Stimulated activated memory B cell treated with anti-CD40 and anti-IgM and Interleukin-4, amounts not matched to agents 10 μg/mL and 1 μg/mL and 100 μg/mL, for 72 hours (primary cell): ENCODE measurements at regions not wholly inside any gene's neighbourhood (a gene's known extent, or its start where the extent isn't known, plus 50 kb on each side); places are given as distances from the start of the nearest gene placed in this dataset.
"Not testable (repeated sequence)": the region's sequence is repeated elsewhere in the genome, so short reads cannot be mapped to it uniquely, and the experiment has no call there.

Source experiments
- ATAC-seq: fragments of 150-1000 bp; cut with Tn5 transposase; 2 replicates; pipeline ENCODE4 v1.10.0; 2021
- H3K27ac Mint-ChIP-seq: one replicate; pipeline ENCODE4 v1.8.0; 2022; ENCODE audit warnings: mild to moderate bottlenecking, mixed read lengths
- H3K27me3 Mint-ChIP-seq: one replicate; pipeline ENCODE4 v1.8.0; 2022; ENCODE audit warnings: mixed read lengths
- H3K36me3 Mint-ChIP-seq: one replicate; pipeline ENCODE4 v1.8.0; 2022; ENCODE audit warnings: mixed read lengths
- H3K4me1 Mint-ChIP-seq: one replicate; pipeline ENCODE4 v1.8.0; 2022; ENCODE audit warnings: mixed read lengths
- H3K4me3 Mint-ChIP-seq: one replicate; pipeline ENCODE4 v1.8.0; 2022; ENCODE audit warnings: mild to moderate bottlenecking, moderate library complexity, mixed read lengths
- H3K9me3 Mint-ChIP-seq: one replicate; pipeline ENCODE4 v1.8.0; 2022; ENCODE audit warnings: mixed read lengths

DNA sequence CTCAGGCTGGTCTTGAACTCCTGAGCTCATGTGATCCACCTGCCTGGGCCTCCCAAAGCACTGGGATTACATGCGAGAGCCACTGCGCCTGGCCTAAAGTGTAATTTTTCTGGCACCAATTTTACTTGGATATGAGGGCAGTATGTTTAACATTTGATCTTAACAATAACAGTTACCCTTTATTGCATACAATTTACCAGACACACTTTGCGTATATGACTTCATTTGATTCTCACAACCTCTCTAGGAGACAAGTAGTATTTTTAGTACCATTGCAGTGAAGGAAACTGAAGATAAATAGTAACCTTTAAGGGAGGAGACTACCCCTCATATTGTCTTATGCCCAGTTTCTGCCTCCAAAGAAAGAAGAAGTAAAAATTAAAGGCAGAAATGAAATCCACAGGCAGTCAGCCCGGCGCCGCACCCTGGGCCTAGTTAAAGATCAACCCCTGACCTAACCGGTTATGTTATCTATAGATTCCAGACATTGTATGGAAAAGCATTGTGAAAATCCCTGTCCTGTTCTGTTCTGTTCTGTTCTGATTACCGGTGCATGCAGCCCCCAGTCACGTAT is 54.0 kb downstream of the CYP26A1 start:
- H3K4me3 Mint-ChIP-seq, H3K27ac Mint-ChIP-seq, H3K9me3 Mint-ChIP-seq, ATAC-seq, H3K27me3 Mint-ChIP-seq: not testable (repeated sequence)
- Mint-ChIP-seq H3K4me1 (peaks cover 30% of the 10 kb centered on the region), H3K36me3 (peaks cover 14% of the 10 kb centered on the region)

- Mint-ChIP-seq H3K4me1 (no peaks in the 10 kb centered on the region), H3K27ac (no peak overlapping the region), H3K4me3 (no peak overlapping the region), H3K9me3 (no peaks in the 10 kb centered on the region), H3K36me3 (no peaks in the 10 kb centered on the region), H3K27me3 (peaks cover 10% of the 10 kb centered on the region)
- ATAC-seq: no peak
Measured at GRCh38 chr10:93131986-93132385, 58.3 kb downstream of the CYP26A1 start.

- H3K9me3 Mint-ChIP-seq: peaks cover 3% of the 10 kb centered on the region
- no peaks in the 10 kb centered on the region for H3K36me3 Mint-ChIP-seq
- no peak for ATAC-seq
- H3K4me3 Mint-ChIP-seq: no peak overlapping the region
- H3K27ac Mint-ChIP-seq: no peak overlapping the region
- peaks cover 41% of the 10 kb centered on the region for H3K27me3 Mint-ChIP-seq
- H3K4me1 Mint-ChIP-seq: no peaks in the 10 kb centered on the region
Measured at GRCh38 chr10:93138113-93138870, 64.6 kb downstream of the CYP26A1 start.

DNA sequence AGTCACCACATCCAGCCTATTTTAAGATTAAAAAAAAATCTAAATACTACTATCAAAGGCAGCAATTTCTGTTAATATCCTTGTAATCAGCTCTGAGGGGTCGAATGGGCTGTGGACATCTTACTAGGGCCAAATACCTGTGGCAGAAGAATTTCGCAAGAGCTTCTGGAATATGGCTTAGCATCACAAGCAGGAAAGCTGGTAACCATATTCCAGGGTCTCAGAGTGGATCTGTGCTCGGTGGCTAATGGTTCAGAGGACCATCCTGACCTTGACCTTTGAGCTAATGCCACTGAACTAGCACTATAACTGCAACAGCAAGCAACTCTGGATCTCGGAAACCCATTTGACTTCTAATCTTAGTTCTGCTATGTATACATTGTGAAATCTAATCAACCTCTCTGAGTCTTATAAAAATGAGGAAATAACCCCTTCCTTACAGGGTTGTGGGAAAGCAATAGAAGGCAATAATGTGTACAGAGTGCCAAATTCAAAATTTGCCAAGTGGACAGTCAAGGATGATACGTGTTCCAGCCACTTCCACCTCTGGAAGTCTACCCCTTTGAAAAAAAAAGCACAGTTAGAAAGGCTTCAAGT is 65.5 kb downstream of the CYP26A1 start:
- no peak overlapping the region for H3K4me3 Mint-ChIP-seq
- no peaks in the 10 kb centered on the region for H3K36me3 Mint-ChIP-seq
- H3K27me3 Mint-ChIP-seq: peaks cover 46% of the 10 kb centered on the region
- H3K9me3 Mint-ChIP-seq: peaks cover 3% of the 10 kb centered on the region
- H3K27ac Mint-ChIP-seq: no peak overlapping the region
- no peak for ATAC-seq
- no peaks in the 10 kb centered on the region for H3K4me1 Mint-ChIP-seq

- no peak overlapping the region for H3K4me3 Mint-ChIP-seq
- peaks cover 45% of the 10 kb centered on the region for H3K27me3 Mint-ChIP-seq
- H3K36me3 Mint-ChIP-seq: no peaks in the 10 kb centered on the region
- no peak overlapping the region for H3K27ac Mint-ChIP-seq
- peaks cover 3% of the 10 kb centered on the region for H3K9me3 Mint-ChIP-seq
- H3K4me1 Mint-ChIP-seq: no peaks in the 10 kb centered on the region
- no peak for ATAC-seq
Measured at GRCh38 chr10:93142534-93142933, 68.8 kb downstream of the CYP26A1 start.

DNA sequence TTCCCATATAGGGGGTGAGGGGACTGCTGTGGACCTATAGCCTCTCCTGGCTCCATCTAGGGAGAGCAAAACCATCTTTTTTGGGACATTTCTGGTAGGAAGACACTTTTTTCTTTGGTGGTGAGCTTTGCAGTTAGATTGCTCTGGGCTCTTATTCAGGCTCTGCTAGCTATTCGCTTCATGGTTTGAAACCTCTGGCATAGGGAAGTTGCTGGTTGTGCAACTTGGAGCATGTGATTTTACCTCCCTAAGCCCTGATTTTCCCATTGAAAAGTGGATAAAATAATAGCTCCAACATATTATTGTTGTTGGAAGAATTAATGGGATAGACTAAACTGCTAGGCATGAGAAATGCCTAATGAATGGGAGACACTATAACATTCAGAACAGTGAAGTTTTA is 69.6 kb downstream of the CYP26A1 start:
- Mint-ChIP-seq H3K27ac (no peak overlapping the region), H3K4me3 (no peak overlapping the region), H3K36me3 (no peaks in the 10 kb centered on the region), H3K9me3 (peaks cover 3% of the 10 kb centered on the region), H3K27me3 (peaks cover 41% of the 10 kb centered on the region), H3K4me1 (no peaks in the 10 kb centered on the region)
- ATAC-seq: no peak

GRCh38 chr10:93146336-93146735 is 72.6 kb downstream of the CYP26A1 start:
- no peaks in the 10 kb centered on the region for H3K9me3 Mint-ChIP-seq
- no peak for ATAC-seq
- no peak overlapping the region for H3K4me3 Mint-ChIP-seq
- H3K36me3 Mint-ChIP-seq: no peaks in the 10 kb centered on the region
- peaks cover 29% of the 10 kb centered on the region for H3K27me3 Mint-ChIP-seq
- H3K27ac Mint-ChIP-seq: no peak overlapping the region
- H3K4me1 Mint-ChIP-seq: no peaks in the 10 kb centered on the region

DNA sequence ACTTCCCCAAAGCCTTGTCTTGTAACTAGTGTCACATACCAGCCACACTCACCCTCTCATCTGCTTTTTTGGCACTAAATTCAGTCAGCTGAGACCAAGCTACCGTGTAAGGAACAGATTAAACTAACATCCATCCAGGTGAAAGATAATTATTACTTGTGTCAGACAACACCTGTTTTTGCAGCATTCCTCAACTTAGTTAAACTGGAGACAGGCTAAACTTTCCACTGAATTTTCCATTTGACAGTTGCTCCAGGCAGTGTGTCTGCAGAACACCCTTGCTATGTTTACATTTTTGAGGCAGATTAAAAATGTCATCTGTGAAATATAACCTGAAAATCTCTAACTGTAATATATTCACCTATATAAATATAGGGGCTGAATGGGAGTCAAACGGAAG is 73.6 kb downstream of the CYP26A1 start:
- Mint-ChIP-seq H3K4me1 (no peaks in the 10 kb centered on the region), H3K4me3 (no peak overlapping the region), H3K36me3 (no peaks in the 10 kb centered on the region), H3K27me3 (peaks cover 27% of the 10 kb centered on the region), H3K27ac (no peak overlapping the region), H3K9me3 (no peaks in the 10 kb centered on the region)
- no peak for ATAC-seq

GRCh38 chr10:93148476-93148875 is 74.8 kb downstream of the CYP26A1 start:
- Mint-ChIP-seq H3K9me3 (no peaks in the 10 kb centered on the region), H3K4me3 (no peak overlapping the region), H3K4me1 (no peaks in the 10 kb centered on the region), H3K36me3 (no peaks in the 10 kb centered on the region), H3K27ac (no peak overlapping the region), H3K27me3 (peaks cover 15% of the 10 kb centered on the region)
- no peak for ATAC-seq

- Mint-ChIP-seq H3K36me3 (no peaks in the 10 kb centered on the region), H3K4me3 (no peak overlapping the region), H3K9me3 (no peaks in the 10 kb centered on the region), H3K4me1 (no peaks in the 10 kb centered on the region), H3K27me3 (peaks cover 12% of the 10 kb centered on the region), H3K27ac (no peak overlapping the region)
- no peak for ATAC-seq
Measured at GRCh38 chr10:93149761-93150160, 76.1 kb downstream of the CYP26A1 start.

DNA sequence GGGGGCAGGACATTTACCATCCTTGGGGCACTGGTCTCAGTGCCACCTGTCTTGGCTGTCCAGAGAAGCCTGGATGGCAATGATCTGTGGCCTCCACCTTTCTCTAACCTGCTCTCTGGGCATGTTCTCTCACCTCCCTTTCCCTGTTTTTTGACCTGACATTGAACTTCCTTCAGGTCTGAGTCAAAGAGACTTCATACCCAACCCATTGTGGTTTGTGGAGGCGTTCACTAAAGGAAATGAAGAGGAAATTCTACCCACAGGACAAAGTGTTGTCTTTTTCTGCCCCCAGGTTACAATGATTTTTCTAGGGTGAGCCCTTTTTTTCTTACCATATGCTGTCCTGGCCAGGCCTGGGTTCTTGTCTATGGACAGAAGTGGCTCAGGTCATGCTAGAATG is 76.6 kb downstream of the CYP26A1 start:
- no peak for ATAC-seq
- peaks cover 1% of the 10 kb centered on the region for H3K9me3 Mint-ChIP-seq

GRCh38 chr10:93150990-93151547 is 77.4 kb downstream of the CYP26A1 start:
- Mint-ChIP-seq H3K36me3 (no peaks in the 10 kb centered on the region), H3K27ac (no peak overlapping the region), H3K27me3 (peaks cover 20% of the 10 kb centered on the region), H3K4me3 (no peak overlapping the region), H3K9me3 (peaks cover 7% of the 10 kb centered on the region), H3K4me1 (no peaks in the 10 kb centered on the region)
- ATAC-seq: no peak

More for the DNA sequence above, 76.6 kb downstream of the CYP26A1 start:
- no peak overlapping the region for H3K27ac Mint-ChIP-seq
- no peak overlapping the region for H3K4me3 Mint-ChIP-seq
- H3K4me1 Mint-ChIP-seq: no peaks in the 10 kb centered on the region
- no peaks in the 10 kb centered on the region for H3K36me3 Mint-ChIP-seq
- peaks cover 12% of the 10 kb centered on the region for H3K27me3 Mint-ChIP-seq

GRCh38 chr10:93152136-93152535 is 78.4 kb downstream of the CYP26A1 start:
- Mint-ChIP-seq H3K27me3 (peaks cover 20% of the 10 kb centered on the region), H3K4me3 (no peak overlapping the region), H3K9me3 (peaks cover 7% of the 10 kb centered on the region), H3K27ac (no peak overlapping the region), H3K36me3 (no peaks in the 10 kb centered on the region), H3K4me1 (no peaks in the 10 kb centered on the region)
- ATAC-seq: no peak

DNA sequence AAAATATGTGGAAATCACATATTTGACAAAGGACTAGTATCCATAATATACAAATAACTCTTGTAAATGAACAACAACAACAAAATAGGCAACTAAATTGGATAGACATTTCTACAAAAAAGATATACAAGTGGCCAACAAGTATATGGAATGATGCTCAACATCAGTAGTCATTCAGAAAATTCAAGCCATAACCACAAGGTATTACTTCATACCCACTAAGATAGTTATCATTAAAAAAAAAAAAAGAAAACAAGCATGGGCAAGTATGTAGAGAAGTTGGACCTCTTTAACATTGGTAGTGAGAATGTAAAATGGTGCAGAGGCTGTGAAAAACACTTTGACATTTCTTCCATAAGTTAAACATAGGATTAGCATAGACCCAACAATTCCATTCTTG is 80.8 kb downstream of the CYP26A1 start:
- no peaks in the 10 kb centered on the region for H3K36me3 Mint-ChIP-seq
- peaks cover 19% of the 10 kb centered on the region for H3K9me3 Mint-ChIP-seq
- H3K4me1 Mint-ChIP-seq: no peaks in the 10 kb centered on the region
- no peak overlapping the region for H3K4me3 Mint-ChIP-seq
- H3K27ac Mint-ChIP-seq: no peak overlapping the region
- no peak for ATAC-seq
- H3K27me3 Mint-ChIP-seq: peaks cover 9% of the 10 kb centered on the region

DNA sequence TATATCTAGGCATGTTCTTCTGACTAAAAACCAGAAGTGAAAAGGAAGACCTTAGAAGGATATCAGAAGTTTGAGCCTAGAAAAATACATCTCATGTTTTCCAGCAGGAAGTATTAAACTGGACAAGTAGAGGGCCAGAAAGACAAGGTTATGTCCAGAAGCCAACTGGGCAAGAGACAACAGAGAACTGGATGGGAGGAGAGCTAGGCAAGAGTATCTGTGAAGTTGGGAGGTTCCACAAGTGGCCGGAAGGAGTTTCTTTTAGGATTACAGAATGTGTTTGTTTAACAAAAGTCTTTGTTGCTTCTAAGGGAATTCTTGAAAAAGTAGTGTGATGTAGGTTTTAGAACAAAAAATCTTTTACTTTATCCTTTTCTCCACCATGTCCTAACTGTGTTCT is 86.4 kb downstream of the CYP26A1 start:
- H3K9me3 Mint-ChIP-seq: peaks cover 24% of the 10 kb centered on the region
- H3K27ac Mint-ChIP-seq: no peak overlapping the region
- peaks cover 24% of the 10 kb centered on the region for H3K27me3 Mint-ChIP-seq

DNA sequence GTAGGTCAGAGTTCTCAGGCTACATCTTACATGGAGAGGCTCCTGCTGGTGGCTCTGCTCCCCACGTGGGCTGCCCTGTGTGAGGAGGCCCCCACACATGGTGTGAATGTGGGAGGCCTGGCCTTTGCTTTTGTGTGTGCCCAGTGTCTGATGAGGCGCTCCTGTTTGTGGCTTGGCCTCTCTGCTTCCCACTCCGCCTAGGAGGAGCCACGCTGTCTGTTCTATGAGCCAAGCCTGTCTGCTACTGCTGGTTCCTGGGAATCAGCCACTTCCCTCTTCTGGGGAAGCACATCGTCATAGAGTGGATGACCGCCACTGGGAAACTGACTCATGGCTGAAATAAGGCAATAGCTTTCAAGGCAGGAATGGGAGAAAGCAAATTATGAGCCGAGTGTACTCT is 87.1 kb downstream of the CYP26A1 start:
- Mint-ChIP-seq H3K27ac (no peak overlapping the region), H3K9me3 (peaks cover 18% of the 10 kb centered on the region), H3K36me3 (no peaks in the 10 kb centered on the region), H3K27me3 (peaks cover 18% of the 10 kb centered on the region), H3K4me3 (no peak overlapping the region), H3K4me1 (peaks cover 2% of the 10 kb centered on the region)
- ATAC-seq: no peak

More for the DNA sequence above, 86.4 kb downstream of the CYP26A1 start:
- no peaks in the 10 kb centered on the region for H3K4me1 Mint-ChIP-seq
- H3K4me3 Mint-ChIP-seq: no peak overlapping the region
- ATAC-seq: no peak
- H3K36me3 Mint-ChIP-seq: no peaks in the 10 kb centered on the region
